Activated B cell treated with CpG ODN at 0.5 μM for 24 hours (primary cell): ENCODE measurements at regions not wholly inside any gene's neighbourhood (a gene's known extent, or its start where the extent isn't known, plus 50 kb on each side); places are given as distances from the start of the nearest gene placed in this dataset.
"Not testable (repeated sequence)": the region's sequence is repeated elsewhere in the genome, so short reads cannot be mapped to it uniquely, and the experiment has no call there.

Experiments
- ATAC-seq: fragments of 200-7000 bp; cut with Tn5 transposase; one replicate; pipeline ENCODE4 v1.10.0; 2021; ENCODE audit warnings: low read depth, mild to moderate bottlenecking, moderate library complexity
- CTCF ChIA-PET: fragments of 350-600 bp; sonication (Branson Sonifier 250); formaldehyde crosslinking; loops from one replicate; lab custom pipeline; 2021; ENCODE audit warnings: antibody characterized with exemption; lab: Charles Lee
- POLR2A ChIA-PET: fragments of 350-600 bp; sonication (Branson Sonifier 250); formaldehyde crosslinking; loops from one replicate; lab custom pipeline; 2021; ENCODE audit warnings: antibody characterized with exemption; lab: Charles Lee
- DNase-seq: peaks from one replicate; pipeline ENCODE4 v3.0.0; 2022
- H3K27ac Mint-ChIP-seq: one replicate; pipeline ENCODE4 v1.8.0; 2020; ENCODE audit warnings: mixed read lengths
- H3K27me3 Mint-ChIP-seq: one replicate; pipeline ENCODE4 v1.8.0; 2021; ENCODE audit warnings: mixed read lengths
- H3K36me3 Mint-ChIP-seq: one replicate; pipeline ENCODE4 v1.8.0; 2021; ENCODE audit warnings: low read depth, mixed read lengths
- H3K4me1 Mint-ChIP-seq: one replicate; pipeline ENCODE4 v1.8.0; 2021; ENCODE audit warnings: mixed read lengths
- H3K4me3 Mint-ChIP-seq: one replicate; pipeline ENCODE4 v1.8.0; 2020; ENCODE audit warnings: mild to moderate bottlenecking, mixed read lengths
- H3K9me3 Mint-ChIP-seq: one replicate; pipeline ENCODE4 v1.8.0; 2020; ENCODE audit warnings: mixed read lengths
- intact Hi-C: fragments of 100-400 bp; cut with micrococcal nuclease; formaldehyde crosslinking; loops from one replicate; pipeline ENCODE4 v1.15.1; 2024
- TF ChIP-seq, protein P1 (sequence below): fragments of 200-600 bp; IDR thresholded peaks from one replicate; pipeline ENCODE4 v1.8.0; 2022; ENCODE audit warnings: antibody characterized with exemption, mild to moderate bottlenecking

DNA sequence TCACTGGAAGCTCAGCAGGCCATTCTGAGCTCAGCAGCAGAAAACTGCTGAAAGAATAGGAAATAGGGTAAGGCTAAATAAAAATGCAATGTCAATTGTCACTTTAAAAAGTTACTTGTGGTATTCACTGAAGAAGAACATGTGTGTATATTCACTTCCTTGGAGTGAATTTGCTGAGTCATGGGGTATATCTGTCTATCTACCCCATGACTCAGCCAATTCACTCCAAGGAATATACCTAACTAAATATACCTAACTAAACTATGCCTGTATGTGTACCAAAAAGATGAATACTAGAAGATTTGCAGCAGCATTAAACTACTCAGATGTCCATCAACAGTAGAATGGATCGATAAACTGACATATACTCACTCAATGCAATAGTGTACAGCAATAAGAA lies 69.5 kb upstream of the KCNAB1 start:
- Mint-ChIP-seq H3K36me3 (no peaks in the 10 kb centered on the region), H3K9me3 (no peaks in the 10 kb centered on the region), H3K4me1 (no peaks in the 10 kb centered on the region), H3K4me3 (no peak overlapping the region), H3K27ac (no peak overlapping the region), H3K27me3 (peaks cover 19% of the 10 kb centered on the region)
- TF ChIP-seq, protein P1, sequence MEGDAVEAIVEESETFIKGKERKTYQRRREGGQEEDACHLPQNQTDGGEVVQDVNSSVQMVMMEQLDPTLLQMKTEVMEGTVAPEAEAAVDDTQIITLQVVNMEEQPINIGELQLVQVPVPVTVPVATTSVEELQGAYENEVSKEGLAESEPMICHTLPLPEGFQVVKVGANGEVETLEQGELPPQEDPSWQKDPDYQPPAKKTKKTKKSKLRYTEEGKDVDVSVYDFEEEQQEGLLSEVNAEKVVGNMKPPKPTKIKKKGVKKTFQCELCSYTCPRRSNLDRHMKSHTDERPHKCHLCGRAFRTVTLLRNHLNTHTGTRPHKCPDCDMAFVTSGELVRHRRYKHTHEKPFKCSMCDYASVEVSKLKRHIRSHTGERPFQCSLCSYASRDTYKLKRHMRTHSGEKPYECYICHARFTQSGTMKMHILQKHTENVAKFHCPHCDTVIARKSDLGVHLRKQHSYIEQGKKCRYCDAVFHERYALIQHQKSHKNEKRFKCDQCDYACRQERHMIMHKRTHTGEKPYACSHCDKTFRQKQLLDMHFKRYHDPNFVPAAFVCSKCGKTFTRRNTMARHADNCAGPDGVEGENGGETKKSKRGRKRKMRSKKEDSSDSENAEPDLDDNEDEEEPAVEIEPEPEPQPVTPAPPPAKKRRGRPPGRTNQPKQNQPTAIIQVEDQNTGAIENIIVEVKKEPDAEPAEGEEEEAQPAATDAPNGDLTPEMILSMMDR = no peak
- ATAC-seq (no peak), DNase-seq (no peak)
- CTCF ChIA-PET = no interaction called here
- intact Hi-C loops = no loop called here
- POLR2A ChIA-PET = no interaction called here

DNA sequence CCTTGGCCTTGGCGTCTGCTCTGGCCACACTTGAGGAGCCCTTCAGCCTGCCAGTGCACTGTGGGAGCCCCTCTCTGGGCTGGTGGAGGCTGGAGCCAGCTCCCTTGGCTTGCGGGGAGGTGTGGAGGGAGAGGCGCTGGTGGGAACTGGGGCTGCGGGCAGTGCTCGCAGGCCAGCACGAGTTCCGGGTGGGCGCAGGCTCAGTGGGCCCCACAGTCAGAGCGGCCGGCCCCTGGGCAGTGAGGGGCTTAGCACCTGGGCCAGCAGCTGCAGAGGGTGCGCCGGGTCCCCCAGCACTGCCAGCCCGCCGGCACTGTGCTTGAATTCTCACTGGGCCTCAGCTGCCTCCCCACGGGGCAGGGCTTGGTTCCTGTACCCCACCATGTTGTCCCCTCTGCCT lies 68.7 kb upstream of the KCNAB1 start:
- no peaks in the 10 kb centered on the region for H3K36me3 Mint-ChIP-seq
- ChIA-PET POLR2A (no interaction called here), CTCF (no interaction called here)
- H3K4me1 Mint-ChIP-seq = no peaks in the 10 kb centered on the region
- intact Hi-C loops = no loop called here
- no peak overlapping the region for H3K4me3 Mint-ChIP-seq
- H3K27ac Mint-ChIP-seq = no peak overlapping the region
- H3K9me3 Mint-ChIP-seq = no peaks in the 10 kb centered on the region
- DNase-seq (no peak), ATAC-seq (no peak)
- H3K27me3 Mint-ChIP-seq = peaks cover 22% of the 10 kb centered on the region
- TF ChIP-seq, protein P1 = no peak

DNA sequence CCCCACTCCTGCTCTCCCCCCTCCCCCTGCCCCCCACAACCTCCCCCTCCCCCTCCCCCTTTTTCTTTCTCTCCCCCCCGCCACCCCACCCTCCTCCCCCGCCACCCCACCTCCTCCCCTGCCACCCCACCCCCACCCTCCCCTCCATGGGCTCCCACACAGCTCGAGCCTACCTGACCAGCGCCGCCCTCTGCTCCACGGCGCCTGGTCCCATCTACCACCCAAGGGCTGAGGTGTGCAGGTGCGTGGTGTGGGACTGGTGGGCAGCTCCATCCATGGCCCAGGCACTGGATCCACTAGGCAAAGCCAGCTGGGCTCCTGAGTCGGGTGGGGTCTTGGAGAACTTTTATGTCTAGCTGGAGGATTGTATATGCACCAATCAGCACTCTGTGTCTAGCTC lies 68.3 kb upstream of the KCNAB1 start:
- intact Hi-C loops = no loop called here
- ChIA-PET CTCF (interaction anchor here (1.3 kb wide), 1 partner anchor 9 kb away, joined by 3 read pairs; no protein-coding TSS in a partner anchor), POLR2A (no interaction called here)
- TF ChIP-seq, protein P1 = no peak
- DNase-seq (no peak), ATAC-seq (no peak)
- Mint-ChIP-seq H3K36me3 (no peaks in the 10 kb centered on the region), H3K27me3 (peaks cover 18% of the 10 kb centered on the region), H3K4me1 (no peaks in the 10 kb centered on the region), H3K4me3 (no peak overlapping the region), H3K9me3 (no peaks in the 10 kb centered on the region), H3K27ac (no peak overlapping the region)

DNA sequence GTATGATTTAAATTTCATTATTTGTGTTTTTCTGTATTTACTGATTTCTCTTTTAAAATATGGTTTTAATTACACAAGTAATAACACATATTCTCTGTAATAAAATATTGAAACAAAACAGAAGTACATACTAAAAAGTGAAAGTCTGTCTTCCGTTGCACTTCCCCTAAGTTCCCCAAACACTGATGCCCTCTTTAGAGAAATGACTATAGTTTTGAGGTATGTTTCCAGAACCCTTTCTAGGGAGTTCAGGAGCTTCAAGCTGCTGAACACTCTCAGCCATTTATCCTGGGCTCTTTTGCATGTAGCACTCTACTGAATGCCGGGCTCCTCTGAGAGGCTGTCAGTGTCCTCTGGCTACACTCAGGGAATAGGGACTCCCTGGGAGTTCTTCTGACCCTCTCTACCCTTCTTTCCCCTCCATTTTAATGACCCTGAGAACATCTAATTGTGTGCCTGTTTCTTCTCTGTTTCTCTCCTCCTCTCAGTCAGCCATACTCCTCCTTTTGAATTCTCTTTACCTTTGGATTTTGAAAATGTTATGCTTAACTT lies 60.4 kb upstream of the KCNAB1 start:
- TF ChIP-seq, protein P1 = no peak
- H3K4me3 Mint-ChIP-seq = no peak overlapping the region
- ChIA-PET POLR2A (no interaction called here), CTCF (no interaction called here)
- intact Hi-C loops = no loop called here
- DNase-seq = no peak
- H3K4me1 Mint-ChIP-seq = no peaks in the 10 kb centered on the region
- no peaks in the 10 kb centered on the region for H3K36me3 Mint-ChIP-seq
- ATAC-seq = no peak
- H3K27ac Mint-ChIP-seq = no peak overlapping the region
- H3K9me3 Mint-ChIP-seq = no peaks in the 10 kb centered on the region
- peaks cover 3% of the 10 kb centered on the region for H3K27me3 Mint-ChIP-seq

DNA sequence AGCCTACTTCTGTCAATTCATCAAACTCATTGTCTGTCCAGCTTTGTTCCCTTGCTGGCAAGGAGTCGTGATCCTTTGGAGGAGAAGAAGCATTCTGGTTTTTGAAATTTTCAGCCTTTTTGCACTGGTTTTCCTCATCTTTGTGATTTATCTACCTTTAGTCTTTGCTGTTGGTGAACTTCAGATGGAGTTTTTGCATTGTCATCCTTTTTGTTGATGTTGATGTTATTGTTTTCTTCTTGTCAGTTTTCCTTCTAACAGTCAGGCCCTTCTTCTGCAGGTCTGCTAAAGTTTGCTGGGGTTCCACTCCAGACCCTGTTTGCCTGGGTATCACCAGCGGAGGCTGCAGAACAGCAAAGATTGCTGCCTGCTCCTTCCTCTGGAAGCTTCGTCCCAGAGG lies 52.2 kb upstream of the KCNAB1 start:
- H3K27ac Mint-ChIP-seq, H3K9me3 Mint-ChIP-seq, POLR2A ChIA-PET, H3K4me1 Mint-ChIP-seq, CTCF ChIA-PET, DNase-seq, H3K36me3 Mint-ChIP-seq, ATAC-seq, intact Hi-C loops, H3K4me3 Mint-ChIP-seq: not testable (repeated sequence)
- peaks cover 13% of the 10 kb centered on the region for H3K27me3 Mint-ChIP-seq

DNA sequence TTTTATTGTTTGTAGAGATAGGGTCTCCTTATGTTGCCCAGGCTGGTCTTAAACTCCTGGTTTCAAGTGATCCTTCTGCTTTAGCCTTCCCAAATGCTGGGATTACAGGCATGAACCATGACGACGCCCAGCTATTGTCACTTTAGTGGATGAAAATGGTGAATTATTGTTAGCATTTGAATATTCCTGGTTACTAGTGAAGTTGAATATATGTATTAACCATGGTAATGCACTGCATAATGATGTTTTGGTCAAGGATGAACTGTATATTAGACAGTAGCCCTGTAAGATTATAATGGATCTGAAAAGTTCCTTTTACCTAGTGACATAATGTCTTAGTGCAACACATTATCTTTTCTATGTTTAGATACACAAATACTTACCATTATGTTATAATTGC lies 50.4 kb upstream of the KCNAB1 start:
- Mint-ChIP-seq H3K27ac (no peak overlapping the region), H3K9me3 (peaks cover 2% of the 10 kb centered on the region)

More for the DNA sequence above, 50.4 kb upstream of the KCNAB1 start:
- DNase-seq = no peak
- intact Hi-C loops = no loop called here
- Mint-ChIP-seq H3K4me1 (no peaks in the 10 kb centered on the region), H3K36me3 (no peaks in the 10 kb centered on the region), H3K4me3 (no peak overlapping the region), H3K27me3 (peaks cover 15% of the 10 kb centered on the region)
- no peak for ATAC-seq
- ChIA-PET POLR2A (no interaction called here), CTCF (no interaction called here)
- TF ChIP-seq, protein P1 = no peak
